ENCODE measurements at regions not wholly inside any gene's neighbourhood (a gene's known extent, or its start where the extent isn't known, plus 50 kb on each side); places are given as distances from the start of the nearest gene placed in this dataset.

- DNase-seq (ENCODE audit: low read depth) = no peak
- TF ChIP-seq CTCF (IDR thresholded peaks at IDR 0.05; ENCODE audit: low read depth, low read length, missing control alignments) = no peak
- H3K4me3 ChIP-seq (ENCODE audit: low read depth, low read length) = no peak overlapping the region
Observed at GRCh38 chr3:191148131-191148530, 50.9 kb upstream of the OSTN start.

GRCh38 chr3:191143224-191143623 lies 55.8 kb upstream of the OSTN start:
- TF ChIP-seq CTCF (IDR thresholded peaks at IDR 0.05; ENCODE audit: low read depth, low read length, missing control alignments) = no peak
- no peak overlapping the region for H3K4me3 ChIP-seq (ENCODE audit: low read depth, low read length)
- DNase-seq (ENCODE audit: low read depth) = no peak

- TF ChIP-seq CTCF (IDR thresholded peaks at IDR 0.05; ENCODE audit: low read depth, low read length, missing control alignments) = no peak
- no peak overlapping the region for H3K4me3 ChIP-seq (ENCODE audit: low read depth, low read length)
- DNase-seq (ENCODE audit: low read depth) = no peak
Observed at GRCh38 chr3:191141728-191142127, 57.3 kb upstream of the OSTN start.

GRCh38 chr3:191139736-191140135 lies 59.3 kb upstream of the OSTN start:
- TF ChIP-seq CTCF (IDR thresholded peaks at IDR 0.05; ENCODE audit: low read depth, low read length, missing control alignments) = no peak
- DNase-seq (ENCODE audit: low read depth) = peak; percentile 39
- no peak overlapping the region for H3K4me3 ChIP-seq (ENCODE audit: low read depth, low read length)

- TF ChIP-seq CTCF (IDR thresholded peaks at IDR 0.05; ENCODE audit: low read depth, low read length, missing control alignments) = no peak
- no peak overlapping the region for H3K4me3 ChIP-seq (ENCODE audit: low read depth, low read length)
- DNase-seq (ENCODE audit: low read depth) = no peak
Observed at GRCh38 chr3:191138937-191139336, 60.1 kb upstream of the OSTN start.

- no peak for DNase-seq (ENCODE audit: low read depth)
- H3K4me3 ChIP-seq (ENCODE audit: low read depth, low read length) = no peak overlapping the region
Observed at GRCh38 chr3:191137708-191138107, 61.3 kb upstream of the OSTN start.

More at GRCh38 chr3:191137708-191138107, 61.3 kb upstream of the OSTN start:
- TF ChIP-seq CTCF (IDR thresholded peaks at IDR 0.05; ENCODE audit: low read depth, low read length, missing control alignments) = no peak

Data from GM12864 (cell line).